Stomach smooth muscle (tissue), 2 donors: ENCODE measurements at regions not wholly inside any gene's neighbourhood (a gene's known extent, or its start where the extent isn't known, plus 50 kb on each side); places are given as distances from the start of the nearest gene placed in this dataset.
"Not testable (repeated sequence)": the region's sequence is repeated elsewhere in the genome, so short reads cannot be mapped to it uniquely, and the experiment has no call there.

Experiments
- H3K27ac ChIP-seq: one replicate; pipeline ENCODE4 v1.7.0; 2013; ENCODE audit warnings: mild to moderate bottlenecking, low read length, inconsistent platforms
- H3K27me3 ChIP-seq, 2 donors: one replicate each; pipeline ENCODE4 v1.7.0; 2013; ENCODE audit warnings: low read length in 2 of 2; ENCODE audit not compliant: insufficient read depth in 2 of 2, control insufficient read depth in 1 of 2
- H3K36me3 ChIP-seq, 2 donors: one replicate each; pipeline ENCODE4 v1.7.0; 2013; ENCODE audit warnings: low read length in 2 of 2; ENCODE audit not compliant: control insufficient read depth in 2 of 2, insufficient read depth in 2 of 2
- H3K4me1 ChIP-seq: one replicate; pipeline ENCODE4 v1.7.0; 2013; ENCODE audit warnings: low read length; ENCODE audit not compliant: control insufficient read depth, insufficient read depth
- H3K4me3 ChIP-seq, 2 donors: one replicate each; pipeline ENCODE4 v1.7.0; 2013; ENCODE audit warnings: low read length in 2 of 2
- H3K9ac ChIP-seq, 2 donors: one replicate each; pipeline ENCODE4 v1.7.0; 2013; ENCODE audit warnings: low read length in 2 of 2, mild to moderate bottlenecking in 1 of 2
- H3K9me3 ChIP-seq, 2 donors: one replicate each; pipeline ENCODE4 v1.7.0; 2013; ENCODE audit warnings: low read length in 2 of 2; ENCODE audit not compliant: control insufficient read depth in 2 of 2
- donor health status: healthy.
- donor health status: Pancreatic carcinoma.

DNA sequence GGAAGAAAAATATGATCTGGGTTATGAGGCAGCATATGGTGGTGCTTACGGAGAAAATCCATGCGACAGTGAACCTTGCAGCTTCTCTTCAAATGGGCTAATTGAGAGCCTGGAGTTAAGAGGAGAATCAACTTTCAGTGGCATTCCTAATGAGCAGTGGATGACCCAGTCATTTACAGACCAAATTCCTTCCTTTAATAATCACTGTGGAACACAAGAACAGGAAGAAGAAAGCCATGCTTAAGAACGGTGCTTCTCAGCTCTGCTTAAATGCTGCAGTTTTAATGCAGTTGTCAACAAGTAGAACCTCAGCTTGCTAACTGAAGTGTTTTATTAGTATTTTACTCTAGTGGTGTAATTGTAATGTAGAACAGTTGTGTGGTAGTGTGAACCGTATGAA lies 154.2 kb upstream of the RASSF8 start:
- H3K4me1 ChIP-seq, H3K36me3 ChIP-seq, H3K4me3 ChIP-seq, H3K9ac ChIP-seq, H3K27ac ChIP-seq, H3K9me3 ChIP-seq, H3K27me3 ChIP-seq: not testable (repeated sequence)

DNA sequence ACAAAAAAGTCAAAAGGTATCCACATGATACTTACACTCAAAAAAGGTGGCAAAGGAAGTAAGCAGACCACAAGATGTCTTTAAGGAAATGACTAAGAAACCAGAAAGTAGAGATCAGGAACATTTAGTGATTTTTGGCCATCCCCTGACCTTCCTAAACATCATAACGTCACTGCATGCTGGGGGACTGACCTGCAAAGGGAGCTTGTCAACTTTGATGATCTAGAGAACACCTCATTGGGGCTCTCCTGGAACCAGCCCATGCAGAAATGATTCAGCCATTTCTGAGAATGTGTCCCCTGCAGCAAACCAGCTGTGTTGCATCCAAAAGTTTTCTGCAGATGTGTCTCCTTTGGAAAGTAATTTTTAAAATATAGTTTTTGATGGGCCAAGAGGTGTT lies 152.2 kb upstream of the RASSF8 start:
- Histone ChIP-seq H3K36me3 (no peaks in the 10 kb centered on the region), H3K9me3 (no peaks in the 10 kb centered on the region), H3K9ac (no peak overlapping the region), H3K27me3 (no peaks in the 10 kb centered on the region), H3K4me1 (no peaks in the 10 kb centered on the region), H3K27ac (no peak overlapping the region), H3K4me3 (no peak overlapping the region)

DNA sequence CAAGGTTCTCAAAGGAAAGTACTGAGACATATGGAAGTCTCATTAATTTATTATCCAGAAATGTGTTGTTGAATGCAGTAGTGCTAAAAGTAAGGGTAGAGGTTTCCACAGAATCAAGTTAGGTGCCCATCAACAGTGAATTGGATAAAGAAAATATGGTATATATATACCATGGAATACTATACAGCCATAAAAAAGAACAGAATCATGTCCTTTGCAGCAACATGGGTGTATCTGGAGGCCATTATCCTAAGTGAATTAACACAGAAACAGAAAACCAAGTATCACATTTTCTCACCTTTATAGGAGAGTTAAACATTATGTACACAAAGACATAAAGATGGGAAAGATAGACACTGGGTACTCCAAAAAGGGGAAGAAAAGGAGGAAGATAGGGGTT lies 149.9 kb upstream of the RASSF8 start:
- no peak overlapping the region for H3K4me3 ChIP-seq
- H3K36me3 ChIP-seq: no peaks in the 10 kb centered on the region
- no peak overlapping the region for H3K27ac ChIP-seq
- H3K4me1 ChIP-seq: no peaks in the 10 kb centered on the region
- no peak overlapping the region for H3K9ac ChIP-seq
- no peaks in the 10 kb centered on the region for H3K9me3 ChIP-seq
- no peaks in the 10 kb centered on the region for H3K27me3 ChIP-seq

DNA sequence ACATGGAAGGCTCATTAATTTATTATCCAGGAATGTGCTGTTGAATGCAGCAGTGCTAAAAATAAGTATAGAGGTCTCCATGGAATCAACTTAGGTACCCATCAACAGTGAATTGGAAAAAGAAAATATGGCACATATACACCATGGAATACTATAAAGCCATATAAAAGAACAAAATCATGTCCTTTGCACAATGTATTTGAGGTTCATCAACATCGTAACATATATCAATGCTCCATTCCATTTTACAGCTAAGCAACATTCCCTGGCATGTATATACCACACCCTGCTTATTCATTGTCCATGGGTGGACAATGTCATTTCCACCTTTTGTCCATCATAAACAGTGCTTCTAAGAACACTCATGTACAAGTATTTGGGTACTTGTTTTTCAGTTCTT lies 147.8 kb upstream of the RASSF8 start:
- Histone ChIP-seq H3K9me3 (no peaks in the 10 kb centered on the region), H3K27ac (no peak overlapping the region), H3K4me3 (no peak overlapping the region), H3K36me3 (no peaks in the 10 kb centered on the region), H3K4me1 (no peaks in the 10 kb centered on the region), H3K27me3 (no peaks in the 10 kb centered on the region), H3K9ac (no peak overlapping the region)

DNA sequence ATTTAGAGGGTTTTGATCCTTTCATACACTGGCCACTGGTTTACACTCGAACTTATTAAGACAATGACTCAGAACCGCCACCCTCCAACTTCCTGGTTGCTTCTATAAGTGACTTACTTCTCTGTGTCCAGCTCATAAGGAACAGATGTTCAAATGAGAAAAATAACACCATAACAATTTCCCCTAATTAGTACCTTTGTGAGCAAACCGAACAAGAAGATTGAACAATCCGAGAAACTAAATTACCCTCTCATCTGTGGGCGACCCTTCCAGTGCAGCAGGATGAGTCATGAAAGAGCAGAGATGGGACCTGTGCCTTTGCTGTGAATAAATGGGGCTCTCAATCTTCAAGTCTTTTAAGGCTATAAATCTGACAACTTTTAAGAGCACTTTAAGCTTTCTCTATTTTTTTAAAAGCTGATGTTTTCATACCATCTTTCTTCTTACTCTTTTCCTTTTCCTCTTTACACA lies 146.8 kb upstream of the RASSF8 start:
- Histone ChIP-seq H3K4me1 (no peaks in the 10 kb centered on the region), H3K9me3 (no peaks in the 10 kb centered on the region), H3K9ac (no peak overlapping the region), H3K4me3 (no peak overlapping the region), H3K27me3 (no peaks in the 10 kb centered on the region), H3K27ac (no peak overlapping the region), H3K36me3 (no peaks in the 10 kb centered on the region)

DNA sequence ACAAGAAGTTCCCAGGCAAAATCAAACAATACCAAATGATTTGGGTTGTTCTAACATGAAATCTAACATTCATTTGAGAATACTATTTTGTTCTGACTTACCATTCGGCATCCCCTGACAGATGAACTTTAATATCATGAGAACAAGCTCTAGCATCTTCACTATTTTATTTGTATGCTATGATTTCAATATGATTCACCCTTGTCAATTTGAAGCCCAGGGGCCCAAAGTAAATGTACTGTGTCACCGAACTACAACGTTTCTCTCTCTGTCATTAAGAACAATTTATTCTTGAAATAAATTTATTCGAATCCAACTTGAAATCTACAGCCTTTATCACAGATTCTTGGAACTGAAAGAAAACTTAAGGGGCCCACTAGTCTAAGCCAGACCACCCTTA lies 146.2 kb upstream of the RASSF8 start:
- H3K4me3 ChIP-seq: no peak overlapping the region
- H3K27me3 ChIP-seq: no peaks in the 10 kb centered on the region
- H3K9me3 ChIP-seq: peaks cover 0 to 2% of the 10 kb centered on the region in 2 donors
- no peaks in the 10 kb centered on the region for H3K36me3 ChIP-seq
- H3K9ac ChIP-seq: no peak overlapping the region
- no peaks in the 10 kb centered on the region for H3K4me1 ChIP-seq
- no peak overlapping the region for H3K27ac ChIP-seq

DNA sequence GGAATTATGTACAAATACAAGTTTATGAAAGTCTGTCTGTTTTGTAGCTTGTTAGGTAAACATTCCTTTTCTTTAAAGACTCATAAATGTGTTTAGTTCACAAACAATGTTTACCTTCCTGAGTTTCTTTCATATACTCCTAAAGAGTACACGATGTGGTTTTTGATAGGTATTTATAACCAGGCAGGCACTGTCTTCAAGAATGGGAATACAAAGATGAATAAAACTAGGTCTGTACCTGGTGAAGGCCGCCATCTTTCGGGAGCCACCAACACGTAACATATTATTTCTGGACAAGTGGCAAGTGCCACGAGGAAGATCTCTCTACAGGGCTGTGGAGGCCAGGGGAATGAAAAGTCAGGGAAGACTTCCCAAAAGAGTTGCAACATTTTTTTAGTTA lies 144.6 kb upstream of the RASSF8 start:
- H3K4me3 ChIP-seq: no peak overlapping the region
- H3K9ac ChIP-seq: no peak overlapping the region
- no peaks in the 10 kb centered on the region for H3K27me3 ChIP-seq
- H3K27ac ChIP-seq: no peak overlapping the region
- peaks cover 2 to 4% of the 10 kb centered on the region in 2 donors for H3K9me3 ChIP-seq
- H3K4me1 ChIP-seq: no peaks in the 10 kb centered on the region
- H3K36me3 ChIP-seq: no peaks in the 10 kb centered on the region

DNA sequence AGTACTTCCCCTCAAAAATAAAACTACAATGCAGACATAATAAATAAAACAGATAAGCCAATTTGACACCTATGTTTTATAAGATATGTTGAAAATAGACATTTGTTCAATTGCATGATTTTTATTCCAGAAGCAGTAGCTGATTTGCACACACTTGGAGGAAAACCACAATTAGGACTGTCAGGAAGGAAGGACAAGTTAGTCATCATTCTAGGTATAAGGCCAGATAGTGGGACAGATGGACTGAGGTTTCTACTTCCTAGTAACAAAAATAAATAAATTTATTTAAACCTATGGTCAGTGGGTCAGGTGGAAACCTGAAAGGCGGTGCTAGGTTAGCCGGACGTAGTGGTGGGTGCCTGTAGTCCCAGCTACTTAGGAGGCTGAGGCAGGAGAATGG lies 141.8 kb upstream of the RASSF8 start:
- no peaks in the 10 kb centered on the region for H3K4me1 ChIP-seq
- no peaks in the 10 kb centered on the region for H3K36me3 ChIP-seq
- no peaks in the 10 kb centered on the region for H3K27me3 ChIP-seq
- H3K9me3 ChIP-seq: peaks cover 2 to 4% of the 10 kb centered on the region in 2 donors
- no peak overlapping the region for H3K4me3 ChIP-seq
- no peak overlapping the region for H3K9ac ChIP-seq
- H3K27ac ChIP-seq: no peak overlapping the region

DNA sequence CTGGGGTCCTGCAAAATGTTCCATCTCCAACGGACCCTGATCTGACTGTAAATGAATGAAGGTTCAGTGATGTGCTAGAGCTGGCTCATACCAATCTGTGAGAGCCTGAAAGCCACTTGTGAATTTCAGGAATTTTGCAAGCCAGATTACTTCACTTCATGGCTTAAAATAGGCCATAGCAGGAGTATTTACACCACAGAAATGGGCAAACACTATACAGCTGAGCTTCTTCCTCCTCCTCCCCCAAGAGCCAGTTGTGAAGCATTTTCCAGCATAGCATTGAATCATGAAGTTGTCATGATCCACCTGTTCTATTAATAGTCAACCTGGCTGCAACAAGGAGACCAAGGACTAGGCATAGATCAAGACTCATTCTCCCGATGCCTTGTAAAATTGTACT lies 141.3 kb upstream of the RASSF8 start:
- H3K27ac ChIP-seq: no peak overlapping the region
- peaks cover 2 to 4% of the 10 kb centered on the region in 2 donors for H3K9me3 ChIP-seq
- no peak overlapping the region for H3K9ac ChIP-seq
- no peaks in the 10 kb centered on the region for H3K4me1 ChIP-seq
- no peaks in the 10 kb centered on the region for H3K27me3 ChIP-seq
- H3K36me3 ChIP-seq: no peaks in the 10 kb centered on the region
- no peak overlapping the region for H3K4me3 ChIP-seq

DNA sequence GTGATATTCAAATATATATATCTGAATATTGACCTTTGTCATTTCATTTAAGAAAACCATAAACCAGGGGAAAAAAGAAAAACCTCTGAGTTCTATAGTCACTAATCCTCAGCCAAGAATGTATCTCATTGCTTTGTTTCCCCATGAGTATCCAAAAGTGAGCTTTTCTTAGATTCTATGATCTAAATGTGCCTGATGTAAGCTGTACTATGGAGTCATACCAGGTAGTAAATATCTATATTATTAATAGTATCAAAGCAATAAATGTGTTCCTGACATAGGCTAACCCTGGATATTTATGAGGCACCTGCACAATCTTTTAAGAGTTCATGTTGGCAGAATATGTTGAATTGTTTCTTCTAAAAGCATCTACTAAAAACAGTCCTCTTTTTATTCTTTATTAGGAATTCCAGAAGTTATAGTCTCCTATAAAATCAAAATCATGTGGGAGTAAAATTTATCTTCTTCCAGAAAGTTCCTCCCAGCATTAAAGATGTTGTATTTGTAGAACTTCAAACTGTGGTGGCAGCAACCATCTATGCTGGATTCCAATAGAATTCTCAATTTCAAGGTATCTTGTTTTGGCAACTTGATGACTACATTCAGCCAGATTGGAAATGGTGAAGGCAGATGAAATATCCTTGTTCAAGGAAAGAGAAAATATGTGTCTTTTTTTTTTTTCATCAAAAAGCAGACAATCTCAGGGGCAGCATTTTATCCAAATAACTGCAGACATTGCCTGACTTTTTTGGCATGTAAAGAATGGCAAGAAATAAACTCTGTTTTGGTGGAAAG lies 139.7 kb upstream of the RASSF8 start:
- Histone ChIP-seq H3K27me3 (no peaks in the 10 kb centered on the region), H3K4me1 (no peaks in the 10 kb centered on the region), H3K4me3 (no peak overlapping the region), H3K9ac (no peak overlapping the region), H3K9me3 (peaks cover 2 to 4% of the 10 kb centered on the region in 2 donors), H3K36me3 (no peaks in the 10 kb centered on the region), H3K27ac (no peak overlapping the region)

DNA sequence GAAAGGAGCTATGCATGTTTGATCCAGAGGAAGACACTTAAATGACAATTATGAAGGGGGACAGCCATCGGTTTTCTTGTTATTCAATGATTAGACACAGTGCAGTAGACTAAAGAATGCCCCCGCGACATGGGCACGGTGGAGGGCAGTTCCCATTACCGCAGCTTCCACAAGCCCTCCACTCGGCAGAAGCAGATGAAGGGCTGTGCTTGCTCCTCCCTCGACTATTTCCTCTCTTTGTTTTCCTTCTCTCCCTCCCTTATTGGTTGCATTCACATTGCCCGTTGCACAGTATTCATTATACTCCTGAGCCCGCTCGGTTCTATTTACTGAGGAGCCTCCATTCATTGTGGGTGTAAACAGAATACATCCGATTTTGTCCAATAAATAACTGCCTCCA lies 138.8 kb upstream of the RASSF8 start:
- Histone ChIP-seq H3K4me1 (peaks cover 6% of the 10 kb centered on the region), H3K4me3 (no peak overlapping the region), H3K9ac (no peak overlapping the region), H3K9me3 (peaks cover 2 to 4% of the 10 kb centered on the region in 2 donors), H3K36me3 (no peaks in the 10 kb centered on the region), H3K27me3 (no peaks in the 10 kb centered on the region), H3K27ac (no peak overlapping the region)
